ENCODE measurements at regions not wholly inside any gene's neighbourhood (a gene's known extent, or its start where the extent isn't known, plus 50 kb on each side); places are given as distances from the start of the nearest gene placed in this dataset.

DNA sequence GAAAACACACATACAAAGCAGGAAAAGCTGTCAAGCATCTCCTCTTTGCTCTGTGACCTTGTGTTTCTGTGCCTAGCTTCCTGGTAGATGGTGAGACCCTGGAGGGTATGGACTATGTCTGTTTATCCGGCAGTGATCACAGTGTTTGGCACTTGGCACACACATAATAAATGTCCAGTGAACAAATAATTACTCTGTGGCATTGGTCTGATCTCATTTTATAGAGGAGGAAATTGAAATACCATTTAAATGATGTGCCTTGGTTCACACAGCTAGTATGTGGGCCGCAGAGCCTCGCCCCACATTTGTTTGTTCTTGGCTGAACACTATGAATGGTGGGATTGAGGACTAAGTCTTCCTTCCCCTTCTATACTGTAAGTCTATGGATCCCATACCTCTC is 104.7 kb upstream of the SPON1 start:
- 74% methylated on average over 3 of the region's 3 CpGs for WGBS
- Histone ChIP-seq H3K27ac (no peak overlapping the region), H3K4me1 (no peaks in the 10 kb centered on the region), H3K9me3 (no peaks in the 10 kb centered on the region), H3K27me3 (peaks cover 7% of the 10 kb centered on the region), H3K36me3 (no peaks in the 10 kb centered on the region), H3K4me3 (no peak overlapping the region)
- no peak for TF ChIP-seq POLR2AphosphoS5 (IDR thresholded peaks at IDR 0.05)
- no peak for TF ChIP-seq EP300 (IDR thresholded peaks at IDR 0.05)
- no peak for TF ChIP-seq POLR2A (IDR thresholded peaks at IDR 0.05)
- no peak for TF ChIP-seq CTCF (IDR thresholded peaks at IDR 0.05)
- no peak for DNase-seq (ENCODE audit: low spot score in 2 of 2)

GRCh38 chr11:13859892-13860291 is 102.6 kb upstream of the SPON1 start:
- Histone ChIP-seq H3K4me1 (no peaks in the 10 kb centered on the region), H3K4me3 (no peak overlapping the region), H3K27ac (no peak overlapping the region), H3K9me3 (no peaks in the 10 kb centered on the region), H3K36me3 (no peaks in the 10 kb centered on the region), H3K27me3 (no peaks in the 10 kb centered on the region)
- 68% methylated on average over 9 of the region's 9 CpGs for WGBS
- no peak for DNase-seq (ENCODE audit: low spot score in 2 of 2)
- TF ChIP-seq EP300 (IDR thresholded peaks at IDR 0.05) = no peak
- no peak for TF ChIP-seq POLR2A (IDR thresholded peaks at IDR 0.05)
- no peak for TF ChIP-seq CTCF (IDR thresholded peaks at IDR 0.05)
- no peak for TF ChIP-seq POLR2AphosphoS5 (IDR thresholded peaks at IDR 0.05)

DNA sequence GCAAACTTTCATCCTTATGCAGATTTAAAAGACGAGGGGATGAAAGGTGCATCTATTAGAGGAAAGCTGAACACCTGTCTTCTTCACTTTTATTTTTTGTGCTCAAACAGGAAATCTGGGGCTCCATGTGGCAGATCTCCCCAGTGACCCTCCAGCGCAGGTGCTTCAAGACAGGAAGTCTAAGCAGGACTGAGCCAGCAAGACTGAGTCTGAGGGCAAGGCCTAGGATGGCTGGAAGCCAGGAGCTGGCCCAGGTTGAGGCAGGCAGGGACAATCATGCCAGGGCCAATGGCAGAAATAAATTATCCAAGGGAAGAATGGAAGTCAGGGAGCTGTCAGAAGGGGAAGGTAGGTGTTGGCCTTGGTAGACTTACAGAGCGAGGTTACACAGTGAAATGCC is 101.1 kb upstream of the SPON1 start:
- Histone ChIP-seq H3K27me3 (no peaks in the 10 kb centered on the region), H3K36me3 (no peaks in the 10 kb centered on the region), H3K27ac (no peak overlapping the region), H3K4me1 (no peaks in the 10 kb centered on the region), H3K9me3 (no peaks in the 10 kb centered on the region), H3K4me3 (no peak overlapping the region)
- no peak for DNase-seq (ENCODE audit: low spot score in 2 of 2)
- TF ChIP-seq EP300 (IDR thresholded peaks at IDR 0.05) (no peak), POLR2A (IDR thresholded peaks at IDR 0.05) (no peak), CTCF (IDR thresholded peaks at IDR 0.05) (no peak), POLR2AphosphoS5 (IDR thresholded peaks at IDR 0.05) (no peak)
- 68% methylated on average over 3 of the region's 3 CpGs for WGBS

DNA sequence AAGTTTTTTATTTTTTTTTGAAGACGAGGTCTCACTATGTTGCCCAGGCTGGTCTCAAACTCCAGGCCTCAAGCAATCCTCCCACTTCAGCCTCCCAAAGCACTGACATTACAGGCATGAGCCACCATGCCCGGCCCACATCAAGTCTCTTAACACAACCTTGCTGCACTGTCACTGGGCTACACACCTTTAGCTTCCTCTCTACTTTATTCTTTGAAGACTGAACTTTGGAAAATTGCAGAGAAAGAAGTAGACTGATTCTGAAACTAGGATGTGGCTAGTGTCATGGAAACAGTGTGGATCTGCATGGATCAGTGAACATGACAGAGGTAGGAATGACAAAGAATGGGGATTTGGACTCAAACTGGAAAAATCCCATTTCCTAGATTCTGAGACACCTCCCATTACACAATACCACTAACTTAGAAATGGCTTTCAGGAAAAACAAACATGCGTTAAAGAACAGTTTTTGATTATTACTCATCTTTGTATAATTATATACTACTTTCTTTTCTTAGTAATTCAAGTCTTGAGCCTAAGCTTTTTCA is 99.6 kb upstream of the SPON1 start:
- no peak for DNase-seq (ENCODE audit: low spot score in 2 of 2)
- no peaks in the 10 kb centered on the region for H3K36me3 ChIP-seq
- no peaks in the 10 kb centered on the region for H3K27me3 ChIP-seq
- H3K27ac ChIP-seq = no peak overlapping the region
- TF ChIP-seq CTCF (IDR thresholded peaks at IDR 0.05) = no peak
- TF ChIP-seq POLR2A (IDR thresholded peaks at IDR 0.05) = no peak
- TF ChIP-seq POLR2AphosphoS5 (IDR thresholded peaks at IDR 0.05) = no peak
- no peak for TF ChIP-seq EP300 (IDR thresholded peaks at IDR 0.05)
- no peaks in the 10 kb centered on the region for H3K4me1 ChIP-seq
- H3K4me3 ChIP-seq = no peak overlapping the region
- 82% methylated on average over 3 of the region's 3 CpGs for WGBS
- no peaks in the 10 kb centered on the region for H3K9me3 ChIP-seq

DNA sequence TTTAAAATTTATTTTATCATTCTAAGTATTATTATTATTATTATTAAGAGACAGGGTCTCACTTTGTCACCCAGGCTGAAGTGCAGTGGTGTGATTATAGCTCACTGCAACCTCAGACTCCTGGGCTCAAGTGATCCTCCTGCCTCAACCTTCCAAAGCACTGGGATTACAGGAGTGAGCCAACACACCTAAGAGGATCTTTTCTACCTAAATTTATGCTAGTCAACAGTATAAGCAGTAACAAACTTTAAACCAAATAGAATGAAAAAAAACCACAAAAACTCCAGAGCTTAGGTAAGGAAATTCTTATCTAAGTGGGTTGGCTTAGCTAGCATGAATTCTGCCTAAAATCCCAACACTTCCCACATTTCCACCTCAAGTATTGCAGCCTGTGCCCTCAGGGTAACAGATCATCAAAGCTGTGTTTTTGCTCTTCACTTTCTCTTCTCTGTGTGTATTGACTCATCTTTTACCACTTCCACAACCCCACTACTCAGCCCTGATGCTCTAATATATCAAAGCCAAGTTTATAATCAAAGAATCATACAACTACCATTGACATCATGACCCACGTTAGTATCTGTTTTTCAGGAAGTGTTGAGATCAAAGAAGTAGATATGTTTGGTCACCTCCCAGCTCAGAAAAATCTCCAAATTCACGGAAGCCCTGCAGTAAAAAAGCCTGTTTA is 93.7 kb upstream of the SPON1 start:
- Histone ChIP-seq H3K4me1 (peaks cover 9% of the 10 kb centered on the region), H3K4me3 (no peak overlapping the region), H3K36me3 (no peaks in the 10 kb centered on the region), H3K27ac (no peak overlapping the region), H3K9me3 (no peaks in the 10 kb centered on the region), H3K27me3 (peaks cover 8% of the 10 kb centered on the region)
- TF ChIP-seq POLR2A (IDR thresholded peaks at IDR 0.05) (no peak), EP300 (IDR thresholded peaks at IDR 0.05) (no peak), POLR2AphosphoS5 (IDR thresholded peaks at IDR 0.05) (no peak), CTCF (IDR thresholded peaks at IDR 0.05) (no peak)
- 14% methylated on average over 2 of the region's 2 CpGs for WGBS
- no peak for DNase-seq (ENCODE audit: low spot score in 2 of 2)
